NCI-H1694 (cell line): ENCODE measurements at regions not wholly inside any gene's neighbourhood (a gene's known extent, or its start where the extent isn't known, plus 50 kb on each side); places are given as distances from the start of the nearest gene placed in this dataset.
"Not testable (repeated sequence)": the region's sequence is repeated elsewhere in the genome, so short reads cannot be mapped to it uniquely, and the experiment has no call there.

Experiments
- DNase-seq: peaks from one replicate; lab custom pipeline; 2025; lab: John Stamatoyannopoulos, UW

GRCh38 chr1:37319284-37319683 lies 155.1 kb upstream of the ZC3H12A start:
- DNase-seq = no peak

GRCh38 chr1:37323486-37324377 lies 150.6 kb upstream of the ZC3H12A start:
- no peak for DNase-seq

- DNase-seq = no peak
Measured at GRCh38 chr1:37325010-37325409, 149.4 kb upstream of the ZC3H12A start.

GRCh38 chr1:37325509-37326437 lies 148.6 kb upstream of the ZC3H12A start:
- no peak for DNase-seq

GRCh38 chr1:37332126-37332525 lies 142.3 kb upstream of the ZC3H12A start:
- DNase-seq = no peak

- DNase-seq = peak; percentile 79
Measured at GRCh38 chr1:37338658-37339057, 135.7 kb upstream of the ZC3H12A start.

- DNase-seq = no peak
Measured at GRCh38 chr1:37342736-37343135, 131.6 kb upstream of the ZC3H12A start.

- no peak for DNase-seq
Measured at GRCh38 chr1:37347104-37347649, 127.2 kb upstream of the ZC3H12A start.

GRCh38 chr1:37353871-37354270 lies 120.5 kb upstream of the ZC3H12A start:
- no peak for DNase-seq

- no peak for DNase-seq
Measured at GRCh38 chr1:37354876-37355650, 119.3 kb upstream of the ZC3H12A start.

GRCh38 chr1:37358992-37359391 lies 115.4 kb upstream of the ZC3H12A start:
- no peak for DNase-seq

- no peak for DNase-seq
Measured at GRCh38 chr1:37360011-37360410, 114.4 kb upstream of the ZC3H12A start.

- no peak for DNase-seq
Measured at GRCh38 chr1:37362594-37363385, 111.6 kb upstream of the ZC3H12A start.

- no peak for DNase-seq
Measured at GRCh38 chr1:37363535-37363934, 110.8 kb upstream of the ZC3H12A start.

GRCh38 chr1:37368665-37369315 lies 105.6 kb upstream of the ZC3H12A start:
- not testable (repeated sequence) for DNase-seq

GRCh38 chr1:37372302-37372701 lies 102.1 kb upstream of the ZC3H12A start:
- no peak for DNase-seq

- no peak for DNase-seq
Measured at GRCh38 chr1:37372711-37373110, 101.7 kb upstream of the ZC3H12A start.

GRCh38 chr1:37373413-37373812 lies 101.0 kb upstream of the ZC3H12A start:
- no peak for DNase-seq

GRCh38 chr1:37380546-37380945 lies 93.8 kb upstream of the ZC3H12A start:
- DNase-seq = not testable (repeated sequence)

- DNase-seq = no peak
Measured at GRCh38 chr1:37387854-37388253, 86.5 kb upstream of the ZC3H12A start.
